GM19455 (cell line): ENCODE measurements at regions not wholly inside any gene's neighbourhood (a gene's known extent, or its start where the extent isn't known, plus 50 kb on each side); places are given as distances from the start of the nearest gene placed in this dataset.
"Not testable (repeated sequence)": the region's sequence is repeated elsewhere in the genome, so short reads cannot be mapped to it uniquely, and the experiment has no call there.

Source experiments
- ATAC-seq: cut with Tn5 transposase; IDR thresholded peaks from one replicate; pipeline ENCODE4 v1.9.1; 2021; ENCODE audit not compliant: unreplicated experiment

DNA sequence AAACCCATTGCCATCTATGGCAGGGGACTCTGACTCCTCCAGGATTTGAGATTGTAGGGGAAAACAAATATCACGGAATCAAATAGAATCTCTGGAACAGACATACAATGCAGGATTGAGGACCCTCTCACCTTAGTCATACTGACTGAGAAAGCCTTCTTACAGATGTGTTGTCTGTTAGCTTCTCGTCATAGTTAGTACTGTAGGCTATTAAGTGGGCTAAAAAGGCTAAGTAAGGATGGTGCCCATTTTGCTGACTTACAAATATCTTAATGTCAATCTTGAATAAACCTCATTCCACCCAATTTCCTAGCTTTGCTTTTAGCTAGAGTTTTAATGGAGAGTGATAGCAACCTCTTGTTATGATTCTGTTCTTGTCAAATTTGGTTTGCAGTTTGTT is 352.4 kb downstream of the QKI start:
- no peak for ATAC-seq

DNA sequence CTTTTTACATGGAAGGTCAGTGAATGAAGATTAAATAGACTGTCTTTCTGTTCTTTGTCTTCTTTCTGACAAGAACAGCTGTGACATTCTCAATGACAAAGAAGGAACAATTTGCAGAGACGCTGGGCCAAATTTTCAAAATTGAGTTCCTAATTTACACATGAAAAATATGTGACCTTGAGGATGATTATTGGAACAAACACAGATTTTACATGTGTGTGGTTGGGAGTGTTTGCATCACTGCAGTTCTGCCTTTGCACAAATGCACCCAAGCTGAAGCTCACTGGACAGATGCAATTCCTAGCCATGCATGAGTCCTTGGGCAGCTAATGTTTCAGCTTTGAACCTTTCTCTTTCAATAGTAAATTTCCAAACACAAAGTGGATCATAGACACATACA is 350.8 kb downstream of the QKI start:
- no peak for ATAC-seq

GRCh38 chr6:163764565-163764964 is 350.0 kb downstream of the QKI start:
- no peak for ATAC-seq

DNA sequence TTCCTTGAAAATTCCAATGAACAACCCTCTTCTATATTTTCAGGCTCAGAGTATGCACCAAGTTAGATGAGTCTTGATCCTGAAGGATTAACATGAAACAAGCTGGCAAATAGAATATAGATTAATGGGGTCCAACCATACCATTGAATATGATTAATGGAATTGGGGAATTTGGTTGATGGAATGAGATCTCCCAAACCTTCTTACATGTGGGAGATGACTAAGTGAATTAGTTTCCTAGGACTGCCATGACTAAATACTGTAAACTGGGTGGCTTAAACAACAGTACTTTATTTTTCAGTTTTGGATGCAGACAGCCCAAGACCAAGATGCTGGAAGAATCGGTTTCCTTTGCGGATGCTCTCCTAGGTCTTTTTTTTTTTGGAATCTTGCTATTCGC is 347.0 kb downstream of the QKI start:
- no peak for ATAC-seq

GRCh38 chr6:163760860-163761259 is 346.3 kb downstream of the QKI start:
- ATAC-seq = no peak

- no peak for ATAC-seq
Observed at GRCh38 chr6:163759542-163759941, 345.0 kb downstream of the QKI start.

- ATAC-seq = no peak
Observed at GRCh38 chr6:163757520-163757919, 343.0 kb downstream of the QKI start.

DNA sequence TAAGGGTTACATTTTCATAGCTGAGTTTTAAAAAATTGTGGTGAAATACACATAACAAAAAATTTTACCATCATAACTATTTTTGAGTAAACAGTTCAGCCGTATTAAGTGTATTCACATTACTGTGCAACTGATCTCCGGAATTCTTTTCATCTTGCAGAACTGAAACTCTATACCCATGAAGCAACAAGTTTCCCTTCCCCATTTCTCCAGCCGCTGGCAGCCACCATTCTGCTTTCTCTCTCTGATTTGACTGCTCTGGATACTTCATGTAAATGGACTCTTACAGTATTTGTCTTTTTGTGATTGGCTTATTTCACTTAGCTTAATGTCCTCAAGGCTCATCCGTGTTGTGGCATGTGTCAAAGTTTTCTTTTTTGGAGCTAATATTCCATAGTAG is 341.6 kb downstream of the QKI start:
- ATAC-seq = peak; percentile 100

- ATAC-seq = no peak
Observed at GRCh38 chr6:163754866-163755265, 340.3 kb downstream of the QKI start.

- ATAC-seq = no peak
Observed at GRCh38 chr6:163753430-163753829, 338.9 kb downstream of the QKI start.

GRCh38 chr6:163752446-163752845 is 337.9 kb downstream of the QKI start:
- no peak for ATAC-seq

- ATAC-seq = no peak
Observed at GRCh38 chr6:163751032-163751525, 336.6 kb downstream of the QKI start.

GRCh38 chr6:163750431-163751031 is 336.0 kb downstream of the QKI start:
- no peak for ATAC-seq

GRCh38 chr6:163748886-163749285 is 334.4 kb downstream of the QKI start:
- no peak for ATAC-seq

GRCh38 chr6:163748036-163748435 is 333.5 kb downstream of the QKI start:
- ATAC-seq = no peak

GRCh38 chr6:163747058-163747457 is 332.5 kb downstream of the QKI start:
- ATAC-seq = not testable (repeated sequence)

DNA sequence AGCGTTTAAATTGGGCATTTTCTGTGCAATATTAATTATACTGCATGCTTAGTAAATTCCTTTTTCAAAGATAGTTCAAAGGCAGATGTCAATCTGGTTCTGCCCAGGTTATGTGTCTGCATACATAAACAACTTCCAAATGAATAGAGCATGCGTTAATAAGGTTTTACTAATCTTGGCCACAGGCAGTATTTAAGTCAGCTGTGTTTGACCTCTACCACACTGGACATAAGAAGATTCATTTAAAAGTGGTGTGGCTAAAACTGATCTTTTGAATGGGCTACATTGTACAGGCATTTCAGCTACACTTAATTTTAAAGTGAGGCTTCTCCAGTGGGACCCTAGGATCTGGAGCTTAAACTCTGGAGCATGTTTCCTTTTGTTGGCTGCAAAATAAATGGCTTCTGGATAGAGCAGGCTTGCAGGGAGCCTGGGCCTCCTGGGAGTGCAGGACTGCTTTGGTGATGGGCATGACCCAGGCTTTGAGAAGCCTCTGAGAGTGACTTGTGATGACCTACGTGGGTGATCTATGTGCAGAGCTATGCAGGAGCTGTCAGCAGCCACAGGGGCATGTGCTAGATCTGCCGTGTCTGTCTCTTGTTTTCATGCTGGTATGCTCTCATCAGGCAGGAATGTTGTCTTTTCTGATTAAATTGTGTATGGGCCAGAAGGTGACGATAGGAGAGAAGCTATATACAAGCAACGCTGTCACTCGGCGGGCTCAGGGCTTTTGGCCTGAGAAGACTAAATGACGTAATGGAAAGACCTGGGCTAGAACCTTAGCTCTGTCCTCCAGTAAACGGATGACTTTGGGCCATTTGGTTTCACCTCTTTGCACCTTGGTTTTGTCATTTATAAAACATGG is 331.2 kb downstream of the QKI start:
- ATAC-seq = no peak

DNA sequence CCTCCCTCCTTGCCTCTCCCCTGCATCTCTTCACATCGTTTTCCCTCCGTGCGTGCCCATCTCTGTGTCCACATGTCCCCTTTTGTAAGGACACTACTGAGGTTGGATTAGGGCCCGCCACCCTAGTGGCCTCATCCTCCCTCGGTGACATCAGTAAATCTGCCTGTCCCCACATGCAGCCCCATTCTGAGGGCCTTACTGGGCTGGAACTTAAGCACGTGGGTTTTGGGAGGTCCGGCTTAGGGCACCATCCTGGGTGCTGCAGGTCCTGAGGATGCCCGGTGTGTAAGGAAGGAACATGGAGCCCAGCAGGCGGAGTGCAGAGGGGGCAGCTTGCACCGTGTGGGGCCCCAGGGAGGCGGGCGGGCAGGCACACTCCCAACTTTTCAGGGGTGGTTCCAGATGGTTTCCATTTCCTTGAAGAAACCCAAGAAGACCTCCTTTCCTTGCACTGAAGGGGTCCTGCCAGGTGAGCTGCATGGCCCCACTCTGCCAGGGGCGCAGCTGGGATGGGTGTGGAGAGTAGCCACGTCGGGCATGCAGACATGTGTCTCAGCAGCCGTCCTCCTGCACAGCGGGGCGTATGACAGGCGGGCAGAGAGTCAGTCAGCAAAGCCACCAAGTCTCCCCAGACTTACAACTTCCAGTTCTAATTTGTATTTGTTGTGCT is 329.9 kb downstream of the QKI start:
- no peak for ATAC-seq

DNA sequence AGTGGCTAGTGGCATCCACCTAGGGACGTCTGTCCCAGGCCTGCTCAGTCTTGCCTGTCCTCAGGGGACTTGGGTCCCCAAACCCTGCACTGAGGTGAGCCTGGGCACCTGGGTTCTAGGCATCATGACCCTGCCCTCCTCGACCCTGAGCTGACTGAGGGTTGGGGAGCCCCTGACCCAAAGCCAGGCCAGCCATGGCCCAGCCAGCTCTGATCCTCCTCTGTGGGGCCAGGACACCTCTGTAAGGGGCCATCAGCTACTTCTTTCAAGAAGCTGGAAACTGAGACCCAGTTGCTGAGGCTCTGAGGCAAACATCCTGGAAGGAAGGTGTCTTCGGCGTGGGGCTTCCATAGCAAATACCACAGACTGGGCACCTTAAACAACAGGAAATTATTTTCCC is 329.3 kb downstream of the QKI start:
- ATAC-seq = no peak

- ATAC-seq = no peak
Observed at GRCh38 chr6:163741743-163742363, 327.3 kb downstream of the QKI start.

- no peak for ATAC-seq
Observed at GRCh38 chr6:163741342-163741741, 326.8 kb downstream of the QKI start.
